SK-N-SH treated with all-trans-retinoic acid at 6 μM for 48 hours (cell line): ENCODE measurements at regions not wholly inside any gene's neighbourhood (a gene's known extent, or its start where the extent isn't known, plus 50 kb on each side); places are given as distances from the start of the nearest gene placed in this dataset.

Experiments
- ARNTL ChIP-seq: fragments of 450-650 bp; formaldehyde crosslinking; IDR thresholded peaks from 2 replicates; pipeline ENCODE4 v1.5.0; 2020; ENCODE audit warnings: low read depth, mild to moderate bottlenecking, moderate library complexity, borderline replicate concordance
- BACH2 ChIP-seq: fragments of 250-450 bp; sonication (Bioruptor Pico); IDR thresholded peaks from 2 replicates; pipeline ENCODE4 v1.9.0; 2021; ENCODE audit warnings: mild to moderate bottlenecking, borderline replicate concordance
- ESRRG ChIP-seq: fragments of 250-450 bp; sonication (Bioruptor Pico); IDR thresholded peaks from 2 replicates; pipeline ENCODE4 v1.6.1; 2021; ENCODE audit warnings: mild to moderate bottlenecking
- GLIS3 ChIP-seq: fragments of 250-450 bp; sonication (Bioruptor Pico); IDR thresholded peaks from 2 replicates; pipeline ENCODE4 v1.5.0; 2020; ENCODE audit warnings: mild to moderate bottlenecking, moderate library complexity
- PATZ1 ChIP-seq: fragments of 250-450 bp; sonication (Bioruptor Pico); IDR thresholded peaks from 2 replicates; pipeline ENCODE4 v1.8.0; 2020; ENCODE audit warnings: mild to moderate bottlenecking, moderate library complexity, borderline replicate concordance
- RARB ChIP-seq: fragments of 250-450 bp; sonication (Bioruptor Pico); IDR thresholded peaks from 2 replicates; pipeline ENCODE4 v1.8.0; 2021; ENCODE audit warnings: mild to moderate bottlenecking, moderate library complexity
- TSHZ2 ChIP-seq: fragments of 250-450 bp; sonication (Bioruptor Pico); IDR thresholded peaks from 2 replicates; pipeline ENCODE4 v1.5.0; 2020; ENCODE audit warnings: mild to moderate bottlenecking, moderate library complexity
- ZNF70 ChIP-seq: fragments of 450-650 bp; formaldehyde crosslinking; IDR thresholded peaks from 2 replicates; pipeline ENCODE4 v1.5.0; 2020; ENCODE audit warnings: mild to moderate bottlenecking, moderate library complexity
- TF ChIP-seq, protein P1 (sequence below): fragments of 250-450 bp; sonication (Bioruptor Pico); IDR thresholded peaks from 2 replicates; pipeline ENCODE4 v1.5.1; 2020; ENCODE audit warnings: low read depth, mild to moderate bottlenecking, moderate library complexity

DNA sequence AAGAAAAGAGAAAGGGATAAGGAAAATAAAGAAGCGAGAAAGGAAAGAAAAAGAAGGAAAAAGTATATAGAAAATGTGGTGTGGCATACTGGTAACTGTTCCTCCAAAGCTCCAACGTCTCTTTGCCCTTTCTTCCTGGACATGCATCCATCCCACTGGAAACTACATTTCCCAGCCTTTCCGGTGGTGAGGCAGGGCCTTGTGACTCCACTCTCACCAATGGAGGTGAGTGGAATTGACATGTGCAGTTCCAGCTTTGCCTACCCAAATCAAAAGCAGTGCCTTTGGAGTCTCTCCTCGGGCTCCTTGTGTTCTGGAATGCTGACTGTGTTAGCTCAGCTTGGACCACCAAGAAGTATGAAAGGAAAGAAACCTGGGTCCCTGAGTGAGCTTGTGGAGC lies 161.2 kb downstream of the KCNA5 start:
- no peak for TF ChIP-seq ESRRG (CRISPR knock-in tag)
- TF ChIP-seq PATZ1 (CRISPR knock-in tag): no peak
- TF ChIP-seq GLIS3 (CRISPR knock-in tag): no peak
- TF ChIP-seq ZNF70 (CRISPR knock-in tag): no peak
- TF ChIP-seq TSHZ2: no peak
- TF ChIP-seq BACH2 (CRISPR knock-in tag): no peak
- TF ChIP-seq, protein P1, sequence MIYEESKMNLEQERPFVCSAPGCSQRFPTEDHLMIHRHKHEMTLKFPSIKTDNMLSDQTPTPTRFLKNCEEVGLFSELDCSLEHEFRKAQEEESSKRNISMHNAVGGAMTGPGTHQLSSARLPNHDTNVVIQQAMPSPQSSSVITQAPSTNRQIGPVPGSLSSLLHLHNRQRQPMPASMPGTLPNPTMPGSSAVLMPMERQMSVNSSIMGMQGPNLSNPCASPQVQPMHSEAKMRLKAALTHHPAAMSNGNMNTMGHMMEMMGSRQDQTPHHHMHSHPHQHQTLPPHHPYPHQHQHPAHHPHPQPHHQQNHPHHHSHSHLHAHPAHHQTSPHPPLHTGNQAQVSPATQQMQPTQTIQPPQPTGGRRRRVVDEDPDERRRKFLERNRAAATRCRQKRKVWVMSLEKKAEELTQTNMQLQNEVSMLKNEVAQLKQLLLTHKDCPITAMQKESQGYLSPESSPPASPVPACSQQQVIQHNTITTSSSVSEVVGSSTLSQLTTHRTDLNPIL (CRISPR knock-in tag): no peak
- TF ChIP-seq ARNTL (CRISPR knock-in tag): no peak
- no peak for TF ChIP-seq RARB
